Fibroblast of lung (primary cell): ENCODE measurements at regions not wholly inside any gene's neighbourhood (a gene's known extent, or its start where the extent isn't known, plus 50 kb on each side); places are given as distances from the start of the nearest gene placed in this dataset.

Experiments used
- DNase-seq, 2 donors: peaks; one replicate each; pipeline versions ENCODE4 v3.0.0 to v3.0.0-alpha.2; 2010; ENCODE audit warnings: low read depth in 2 of 2
- H2AFZ ChIP-seq: 2 replicates; pipeline ENCODE4 v1.5.1; 2012; ENCODE audit warnings: low read length, control low read depth, inconsistent platforms
- H3K27ac ChIP-seq: 2 replicates; pipeline ENCODE4 v1.5.1; 2011; ENCODE audit warnings: low read length, control low read depth; ENCODE audit not compliant: insufficient read depth
- H3K27me3 ChIP-seq: 2 replicates; pipeline ENCODE4 v1.5.1; 2011; ENCODE audit warnings: mild to moderate bottlenecking, low read length; ENCODE audit not compliant: control insufficient read depth, insufficient read depth
- H3K36me3 ChIP-seq: 2 replicates; pipeline ENCODE4 v1.5.1; 2011; ENCODE audit warnings: low read length; ENCODE audit not compliant: control insufficient read depth, insufficient read depth
- H3K4me1 ChIP-seq: 2 replicates; pipeline ENCODE4 v1.5.1; 2011; ENCODE audit warnings: low read length; ENCODE audit not compliant: control insufficient read depth, insufficient read depth; ENCODE audit errors: extremely low read depth
- H3K4me2 ChIP-seq: 2 replicates; pipeline ENCODE4 v1.5.1; 2011; ENCODE audit warnings: low read length, control low read depth; ENCODE audit not compliant: insufficient read depth; ENCODE audit errors: extremely low read depth
- H3K4me3 ChIP-seq, 4 experiments: fragments of 200-600 bp in 1 of 4; sonication (generic) in 1 of 4; replicated peaks in 1 of 4; 2 replicates each; pipeline ENCODE4 v1.5.1; 2011 to 2016; ENCODE audit warnings: low read length in 4 of 4, low read depth in 3 of 4, mild to moderate bottlenecking in 3 of 4, control low read depth in 2 of 4, inconsistent platforms in 1 of 4, mixed read lengths in 1 of 4; ENCODE audit not compliant: insufficient read depth in 1 of 4; ENCODE audit errors: control extremely low read depth in 1 of 4
- H3K79me2 ChIP-seq: 2 replicates; pipeline ENCODE4 v1.5.1; 2012; ENCODE audit warnings: mild to moderate bottlenecking, low read length, inconsistent platforms; ENCODE audit not compliant: control insufficient read depth, insufficient read depth
- H3K9ac ChIP-seq: 2 replicates; pipeline ENCODE4 v1.5.1; 2011; ENCODE audit warnings: mild to moderate bottlenecking, low read length, control low read depth; ENCODE audit not compliant: insufficient read depth
- H3K9me3 ChIP-seq: 2 replicates; pipeline ENCODE4 v1.5.1; 2012; ENCODE audit warnings: low read depth, low read length; ENCODE audit not compliant: control insufficient read depth, insufficient read depth
- H4K20me1 ChIP-seq: 2 replicates; pipeline ENCODE4 v1.5.1; 2011; ENCODE audit warnings: low read length; ENCODE audit not compliant: control insufficient read depth, insufficient read depth; ENCODE audit errors: extremely low read depth
- EZH2 ChIP-seq: IDR thresholded peaks from 2 replicates; pipeline ENCODE4 v1.5.1; 2012; ENCODE audit warnings: low read length, control low read depth, mild to moderate bottlenecking; ENCODE audit errors: missing control alignments
- TF ChIP-seq, protein P1 (sequence below), 2 donors: IDR thresholded peaks in 1 of 2; conservative IDR thresholded peaks in 1 of 2; 1 replicate in 1 of 2; 2 replicates in 1 of 2; pipeline ENCODE4 v1.5.1; 2011 to 2012; ENCODE audit warnings: low read length in 2 of 2, control low read depth in 1 of 2, inconsistent platforms in 1 of 2, low read depth in 1 of 2, mild to moderate bottlenecking in 1 of 2

DNA sequence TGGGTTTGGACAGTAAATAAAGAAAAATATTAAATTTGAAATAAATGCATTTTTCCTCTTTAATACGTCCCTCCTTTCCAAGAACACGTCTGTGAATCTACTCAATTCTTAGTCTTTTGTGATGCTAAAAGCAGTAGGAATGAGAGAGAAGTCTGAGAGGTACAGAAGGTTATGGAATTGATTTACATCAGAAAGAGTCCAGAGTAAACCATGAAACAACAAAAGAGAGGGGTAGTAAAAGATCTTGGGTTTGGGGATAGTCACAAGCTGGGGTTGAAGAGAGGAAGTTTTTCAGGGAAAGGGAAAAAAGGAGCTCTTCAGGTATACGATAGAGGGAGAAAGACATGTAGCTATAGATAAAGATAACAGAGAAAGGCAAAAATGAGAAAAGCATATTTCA is 215.4 kb downstream of the RAB28 start:
- Histone ChIP-seq H3K36me3 (no peaks in the 10 kb centered on the region), H2AFZ (no peak overlapping the region), H3K9me3 (no peaks in the 10 kb centered on the region), H4K20me1 (no peaks in the 10 kb centered on the region), H3K4me3 (no peak overlapping the region), H3K27ac (no peak overlapping the region), H3K9ac (no peak overlapping the region), H3K27me3 (no peaks in the 10 kb centered on the region), H3K4me1 (no peaks in the 10 kb centered on the region), H3K4me2 (no peak overlapping the region), H3K79me2 (no peaks in the 10 kb centered on the region)
- DNase-seq = no peak
- no peak for TF ChIP-seq EZH2
- TF ChIP-seq, protein P1, sequence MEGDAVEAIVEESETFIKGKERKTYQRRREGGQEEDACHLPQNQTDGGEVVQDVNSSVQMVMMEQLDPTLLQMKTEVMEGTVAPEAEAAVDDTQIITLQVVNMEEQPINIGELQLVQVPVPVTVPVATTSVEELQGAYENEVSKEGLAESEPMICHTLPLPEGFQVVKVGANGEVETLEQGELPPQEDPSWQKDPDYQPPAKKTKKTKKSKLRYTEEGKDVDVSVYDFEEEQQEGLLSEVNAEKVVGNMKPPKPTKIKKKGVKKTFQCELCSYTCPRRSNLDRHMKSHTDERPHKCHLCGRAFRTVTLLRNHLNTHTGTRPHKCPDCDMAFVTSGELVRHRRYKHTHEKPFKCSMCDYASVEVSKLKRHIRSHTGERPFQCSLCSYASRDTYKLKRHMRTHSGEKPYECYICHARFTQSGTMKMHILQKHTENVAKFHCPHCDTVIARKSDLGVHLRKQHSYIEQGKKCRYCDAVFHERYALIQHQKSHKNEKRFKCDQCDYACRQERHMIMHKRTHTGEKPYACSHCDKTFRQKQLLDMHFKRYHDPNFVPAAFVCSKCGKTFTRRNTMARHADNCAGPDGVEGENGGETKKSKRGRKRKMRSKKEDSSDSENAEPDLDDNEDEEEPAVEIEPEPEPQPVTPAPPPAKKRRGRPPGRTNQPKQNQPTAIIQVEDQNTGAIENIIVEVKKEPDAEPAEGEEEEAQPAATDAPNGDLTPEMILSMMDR (conservative IDR thresholded peaks at IDR 0.05 in 1 of 2, IDR thresholded peaks at IDR 0.05 in 1 of 2; ENCODE audit: low read depth in 1 of 2, low read length in 2 of 2) = no peak

DNA sequence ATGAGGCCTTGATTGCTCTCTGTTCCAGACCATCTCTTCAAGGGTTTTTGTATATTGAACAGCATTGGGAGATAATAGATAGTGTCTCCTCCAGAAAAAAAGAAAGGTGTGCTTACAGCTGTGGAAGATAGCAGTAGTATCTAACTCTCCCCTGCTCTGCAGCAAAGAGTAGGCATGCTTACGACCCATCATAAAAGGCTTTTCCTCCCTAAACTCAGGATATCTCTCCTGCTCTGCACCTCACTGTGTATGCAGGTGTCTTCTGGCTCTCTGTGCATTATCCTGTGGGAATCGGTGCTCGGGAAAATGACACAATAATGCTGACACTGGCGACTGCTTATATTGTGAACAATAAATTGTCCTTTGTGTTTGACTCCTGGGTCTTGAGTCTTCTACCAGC is 216.0 kb downstream of the RAB28 start:
- TF ChIP-seq, protein P1 (conservative IDR thresholded peaks at IDR 0.05 in 1 of 2, IDR thresholded peaks at IDR 0.05 in 1 of 2; ENCODE audit: low read depth in 1 of 2, low read length in 2 of 2) = no peak
- no peak for TF ChIP-seq EZH2
- no peak overlapping the region for H3K9ac ChIP-seq
- no peaks in the 10 kb centered on the region for H3K36me3 ChIP-seq
- no peak overlapping the region for H3K4me2 ChIP-seq
- H2AFZ ChIP-seq = no peak overlapping the region
- H3K79me2 ChIP-seq = no peaks in the 10 kb centered on the region
- H3K27ac ChIP-seq = no peak overlapping the region
- H3K9me3 ChIP-seq = no peaks in the 10 kb centered on the region
- no peak for DNase-seq
- H4K20me1 ChIP-seq = no peaks in the 10 kb centered on the region
- H3K4me3 ChIP-seq = no peak overlapping the region
- no peaks in the 10 kb centered on the region for H3K27me3 ChIP-seq
- no peaks in the 10 kb centered on the region for H3K4me1 ChIP-seq

DNA sequence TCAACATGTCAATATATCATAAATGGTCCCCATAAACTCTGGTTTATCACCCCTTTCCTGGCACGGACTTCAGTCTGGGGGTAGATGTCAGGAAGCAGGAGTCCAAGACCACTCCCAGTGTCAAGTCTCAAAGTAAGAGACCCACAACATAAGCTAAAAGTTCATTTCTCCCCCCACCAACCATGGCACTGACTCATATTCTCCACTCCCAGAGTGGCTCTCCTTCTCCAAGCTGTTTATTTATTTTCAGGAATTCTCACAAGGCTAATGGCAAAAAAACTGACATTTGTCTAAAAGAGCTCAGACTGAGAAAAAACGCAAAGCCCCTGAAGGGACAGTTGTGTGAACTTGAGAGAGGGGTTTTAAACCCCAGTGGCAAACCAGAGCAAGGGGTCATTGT is 217.0 kb downstream of the RAB28 start:
- no peak overlapping the region for H3K27ac ChIP-seq
- DNase-seq = peak in 1 of 2 donors; percentile 35
- H3K4me2 ChIP-seq = no peak overlapping the region
- TF ChIP-seq EZH2 = no peak
- TF ChIP-seq, protein P1 (conservative IDR thresholded peaks at IDR 0.05 in 1 of 2, IDR thresholded peaks at IDR 0.05 in 1 of 2; ENCODE audit: low read depth in 1 of 2, low read length in 2 of 2) = no peak
- H4K20me1 ChIP-seq = no peaks in the 10 kb centered on the region
- no peak overlapping the region for H2AFZ ChIP-seq
- no peaks in the 10 kb centered on the region for H3K27me3 ChIP-seq
- no peaks in the 10 kb centered on the region for H3K79me2 ChIP-seq
- H3K36me3 ChIP-seq = no peaks in the 10 kb centered on the region
- no peak overlapping the region for H3K4me3 ChIP-seq
- no peaks in the 10 kb centered on the region for H3K9me3 ChIP-seq
- no peaks in the 10 kb centered on the region for H3K4me1 ChIP-seq
- H3K9ac ChIP-seq = no peak overlapping the region
